HepG2 (cell line): ENCODE measurements at regions not wholly inside any gene's neighbourhood (a gene's known extent, or its start where the extent isn't known, plus 50 kb on each side); places are given as distances from the start of the nearest gene placed in this dataset.
A peak's percentile ranks its signal among the peaks of the same experiment; 100 is the strongest.

Experiments
- FOXA1 ChIP-seq, 2 experiments: fragments of 450-650 bp in 1 of 2; sonication (generic) in 1 of 2; formaldehyde crosslinking in 1 of 2; IDR thresholded peaks; 2 replicates each; pipeline versions ENCODE4 v1.4.0 to v1.6.1; 2016 to 2020; ENCODE audit warnings: missing genetic modification reagents in 1 of 2
- GFI1 ChIP-seq: sonication (generic); formaldehyde crosslinking; IDR thresholded peaks from 2 replicates; pipeline ENCODE4 v1.5.0; 2020; ENCODE audit warnings: missing genetic modification reagents, mild to moderate bottlenecking, borderline replicate concordance
- HDAC1 ChIP-seq: sonication (generic); formaldehyde crosslinking; IDR thresholded peaks from 2 replicates; pipeline ENCODE4 v1.5.1; 2020; ENCODE audit warnings: mild to moderate bottlenecking, missing genetic modification reagents
- MATR3 ChIP-seq: sonication (generic); formaldehyde crosslinking; IDR thresholded peaks from 2 replicates; pipeline ENCODE4 v1.4.0; 2020; ENCODE audit warnings: missing genetic modification reagents
- NCOA5 ChIP-seq: sonication (generic); formaldehyde crosslinking; IDR thresholded peaks from 2 replicates; pipeline ENCODE4 v1.4.0; 2020; ENCODE audit warnings: missing genetic modification reagents
- NFYB ChIP-seq: sonication (generic); formaldehyde crosslinking; IDR thresholded peaks from 2 replicates; pipeline ENCODE4 v1.4.0; 2020; ENCODE audit warnings: missing genetic modification reagents
- NR2C2 ChIP-seq: sonication (generic); formaldehyde crosslinking; IDR thresholded peaks from 2 replicates; pipeline ENCODE4 v1.4.0; 2020; ENCODE audit warnings: missing genetic modification reagents, mild to moderate bottlenecking, moderate library complexity, borderline replicate concordance
- RXRB ChIP-seq: IDR thresholded peaks from 2 replicates; pipeline ENCODE4 v1.6.1; 2016; ENCODE audit warnings: borderline replicate concordance, missing genetic modification reagents, missing compliant biosample characterization
- SAFB2 ChIP-seq: sonication (generic); formaldehyde crosslinking; IDR thresholded peaks from 2 replicates; pipeline ENCODE4 v1.5.1; 2020; ENCODE audit warnings: missing genetic modification reagents, low read depth, mild to moderate bottlenecking, borderline replicate concordance
- THAP11 ChIP-seq: IDR thresholded peaks from 2 replicates; pipeline ENCODE4 v1.6.1; 2016; ENCODE audit warnings: missing biosample characterization, missing genetic modification reagents
- ZKSCAN8 ChIP-seq: IDR thresholded peaks from 2 replicates; pipeline ENCODE4 v1.6.1; 2016; ENCODE audit warnings: borderline replicate concordance, missing genetic modification reagents, missing compliant biosample characterization
- ZNF337 ChIP-seq: sonication (generic); formaldehyde crosslinking; IDR thresholded peaks from 2 replicates; pipeline ENCODE4 v1.5.1; 2020; ENCODE audit warnings: missing genetic modification reagents, low read depth, mild to moderate bottlenecking, borderline replicate concordance
- ZNF350 ChIP-seq: sonication (generic); formaldehyde crosslinking; IDR thresholded peaks from 2 replicates; pipeline ENCODE4 v1.4.0; 2020; ENCODE audit warnings: mild to moderate bottlenecking, low read depth, missing genetic modification reagents, borderline replicate concordance
- ZNF556 ChIP-seq: sonication (generic); formaldehyde crosslinking; IDR thresholded peaks from 2 replicates; pipeline ENCODE4 v1.4.0; 2020; ENCODE audit warnings: mild to moderate bottlenecking, missing genetic modification reagents, borderline replicate concordance
- ZNF570 ChIP-seq: sonication (generic); formaldehyde crosslinking; IDR thresholded peaks from 2 replicates; pipeline ENCODE4 v1.4.0; 2020; ENCODE audit warnings: mild to moderate bottlenecking, missing genetic modification reagents, borderline replicate concordance
- ZNF761 ChIP-seq: sonication (generic); formaldehyde crosslinking; conservative IDR thresholded peaks from 2 replicates; pipeline ENCODE4 v1.4.0; 2020; ENCODE audit warnings: mild to moderate bottlenecking, missing genetic modification reagents
- TF ChIP-seq, protein P1 (sequence below): sonication (generic); formaldehyde crosslinking; IDR thresholded peaks from 2 replicates; pipeline ENCODE4 v1.5.1; 2020; ENCODE audit warnings: mild to moderate bottlenecking, missing genetic modification reagents, borderline replicate concordance
- TF ChIP-seq, protein P2 (sequence below): sonication (generic); formaldehyde crosslinking; IDR thresholded peaks from 2 replicates; pipeline ENCODE4 v1.8.1; 2023; ENCODE audit warnings: mild to moderate bottlenecking, missing genetic modification reagents
- TF ChIP-seq, protein P3 (sequence below): sonication (generic); formaldehyde crosslinking; IDR thresholded peaks from 2 replicates; pipeline ENCODE4 v1.4.0; 2020; ENCODE audit warnings: missing genetic modification reagents, mild to moderate bottlenecking, borderline replicate concordance
- TF ChIP-seq, protein P4 (sequence below): sonication (generic); formaldehyde crosslinking; IDR thresholded peaks from 2 replicates; pipeline ENCODE4; 2020; ENCODE audit warnings: missing genetic modification reagents, mild to moderate bottlenecking, borderline replicate concordance

DNA sequence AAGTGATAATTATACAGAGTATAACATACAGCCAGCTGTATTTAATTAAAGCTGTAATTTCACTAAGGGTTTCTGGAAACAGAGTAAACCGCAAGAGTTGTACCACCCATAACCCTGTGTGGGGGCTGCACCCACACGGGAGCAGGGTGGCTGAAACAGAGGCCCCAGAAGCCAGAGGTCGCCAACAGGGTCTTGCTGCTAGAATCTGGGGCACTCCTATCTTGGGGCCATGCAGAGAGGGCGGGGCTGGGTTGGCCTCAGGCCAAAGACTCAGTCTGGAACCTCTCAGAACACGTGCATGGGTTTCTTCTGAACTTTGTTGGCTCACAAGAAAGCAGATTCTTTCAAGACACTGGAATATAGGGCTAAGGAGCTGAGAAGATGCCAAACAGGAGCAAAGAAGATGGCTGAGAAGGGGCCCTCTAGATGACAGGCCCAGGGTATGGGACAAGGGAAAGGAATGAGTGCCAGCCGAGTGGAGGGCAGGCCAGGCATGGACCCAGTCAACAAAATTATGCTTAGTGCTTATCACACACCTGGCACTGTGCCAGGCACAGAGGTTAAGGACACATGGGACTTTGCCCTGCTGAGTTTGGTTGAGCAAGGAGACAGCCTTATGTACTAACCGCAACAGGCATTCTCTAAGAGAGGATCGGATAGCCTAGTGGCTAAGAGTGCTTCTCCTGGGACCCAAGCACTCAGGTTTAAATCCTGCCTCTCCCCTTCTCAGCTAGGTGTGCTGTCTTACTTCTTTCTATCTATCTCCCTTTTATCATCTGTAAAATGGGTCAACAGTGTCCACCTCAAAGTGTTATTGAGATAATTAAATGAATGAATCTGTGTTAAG lies 96.6 kb upstream of the FOXP4 start (continued):
- peak; percentile 61; the same call in 1 of the 2 replicates for TF ChIP-seq NR2C2 (CRISPR knock-in tag)
- no peak for TF ChIP-seq NCOA5 (CRISPR knock-in tag)
- TF ChIP-seq, protein P1, sequence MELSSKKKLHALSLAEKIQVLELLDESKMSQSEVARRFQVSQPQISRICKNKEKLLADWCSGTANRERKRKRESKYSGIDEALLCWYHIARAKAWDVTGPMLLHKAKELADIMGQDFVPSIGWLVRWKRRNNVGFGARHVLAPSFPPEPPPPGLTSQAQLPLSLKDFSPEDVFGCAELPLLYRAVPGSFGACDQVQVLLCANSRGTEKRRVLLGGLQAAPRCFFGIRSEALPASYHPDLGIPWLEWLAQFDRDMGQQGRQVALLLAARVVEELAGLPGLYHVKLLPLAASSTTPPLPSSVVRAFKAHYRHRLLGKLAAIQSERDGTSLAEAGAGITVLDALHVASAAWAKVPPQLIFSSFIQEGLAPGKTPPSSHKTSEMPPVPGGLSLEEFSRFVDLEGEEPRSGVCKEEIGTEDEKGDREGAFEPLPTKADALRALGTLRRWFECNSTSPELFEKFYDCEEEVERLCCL, result no peak
- TF ChIP-seq GFI1 (CRISPR knock-in tag), result no peak
- TF ChIP-seq, protein P2, sequence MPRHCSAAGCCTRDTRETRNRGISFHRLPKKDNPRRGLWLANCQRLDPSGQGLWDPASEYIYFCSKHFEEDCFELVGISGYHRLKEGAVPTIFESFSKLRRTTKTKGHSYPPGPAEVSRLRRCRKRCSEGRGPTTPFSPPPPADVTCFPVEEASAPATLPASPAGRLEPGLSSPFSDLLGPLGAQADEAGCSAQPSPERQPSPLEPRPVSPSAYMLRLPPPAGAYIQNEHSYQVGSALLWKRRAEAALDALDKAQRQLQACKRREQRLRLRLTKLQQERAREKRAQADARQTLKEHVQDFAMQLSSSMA (CRISPR knock-in tag), result no peak
- TF ChIP-seq RXRB (CRISPR knock-in tag), result peak; percentile 85
- TF ChIP-seq ZNF337 (CRISPR knock-in tag), result no peak
- TF ChIP-seq SAFB2 (CRISPR knock-in tag), result no peak
- TF ChIP-seq, protein P3, sequence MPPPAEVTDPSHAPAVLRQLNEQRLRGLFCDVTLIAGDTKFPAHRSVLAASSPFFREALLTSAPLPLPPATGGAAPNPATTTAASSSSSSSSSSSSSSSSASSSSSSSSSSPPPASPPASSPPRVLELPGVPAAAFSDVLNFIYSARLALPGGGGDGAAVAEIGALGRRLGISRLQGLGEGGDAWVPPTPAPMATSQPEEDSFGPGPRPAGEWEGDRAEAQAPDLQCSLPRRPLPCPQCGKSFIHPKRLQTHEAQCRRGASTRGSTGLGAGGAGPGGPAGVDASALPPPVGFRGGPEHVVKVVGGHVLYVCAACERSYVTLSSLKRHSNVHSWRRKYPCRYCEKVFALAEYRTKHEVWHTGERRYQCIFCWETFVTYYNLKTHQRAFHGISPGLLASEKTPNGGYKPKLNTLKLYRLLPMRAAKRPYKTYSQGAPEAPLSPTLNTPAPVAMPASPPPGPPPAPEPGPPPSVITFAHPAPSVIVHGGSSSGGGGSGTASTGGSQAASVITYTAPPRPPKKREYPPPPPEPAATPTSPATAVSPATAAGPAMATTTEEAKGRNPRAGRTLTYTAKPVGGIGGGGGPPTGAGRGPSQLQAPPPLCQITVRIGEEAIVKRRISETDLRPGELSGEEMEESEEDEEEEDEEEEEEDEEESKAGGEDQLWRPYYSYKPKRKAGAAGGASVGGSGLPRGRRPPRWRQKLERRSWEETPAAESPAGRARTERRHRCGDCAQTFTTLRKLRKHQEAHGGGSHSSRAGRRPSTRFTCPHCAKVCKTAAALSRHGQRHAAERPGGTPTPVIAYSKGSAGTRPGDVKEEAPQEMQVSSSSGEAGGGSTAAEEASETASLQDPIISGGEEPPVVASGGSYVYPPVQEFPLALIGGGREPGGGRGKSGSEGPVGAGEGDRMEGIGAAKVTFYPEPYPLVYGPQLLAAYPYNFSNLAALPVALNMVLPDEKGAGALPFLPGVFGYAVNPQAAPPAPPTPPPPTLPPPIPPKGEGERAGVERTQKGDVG (CRISPR knock-in tag), result no peak
- no peak for TF ChIP-seq MATR3
- no peak for TF ChIP-seq ZNF570
- TF ChIP-seq FOXA1 (IDR thresholded peaks at IDR 0.05), result no peak
- peak; percentile 55; the same call in 1 of the 2 replicates for TF ChIP-seq FOXA1 (CRISPR knock-in tag; IDR thresholded peaks at IDR 0.05)
- TF ChIP-seq ZNF761 (CRISPR knock-in tag), result no peak
- peak; percentile 76; the same call in 1 of the 2 replicates for TF ChIP-seq ZNF350 (CRISPR knock-in tag)
- no peak for TF ChIP-seq ZNF556 (CRISPR knock-in tag)
- TF ChIP-seq NFYB (CRISPR knock-in tag), result no peak
- no peak; the same call in 1 of the 2 replicates for TF ChIP-seq HDAC1
- TF ChIP-seq, protein P4, sequence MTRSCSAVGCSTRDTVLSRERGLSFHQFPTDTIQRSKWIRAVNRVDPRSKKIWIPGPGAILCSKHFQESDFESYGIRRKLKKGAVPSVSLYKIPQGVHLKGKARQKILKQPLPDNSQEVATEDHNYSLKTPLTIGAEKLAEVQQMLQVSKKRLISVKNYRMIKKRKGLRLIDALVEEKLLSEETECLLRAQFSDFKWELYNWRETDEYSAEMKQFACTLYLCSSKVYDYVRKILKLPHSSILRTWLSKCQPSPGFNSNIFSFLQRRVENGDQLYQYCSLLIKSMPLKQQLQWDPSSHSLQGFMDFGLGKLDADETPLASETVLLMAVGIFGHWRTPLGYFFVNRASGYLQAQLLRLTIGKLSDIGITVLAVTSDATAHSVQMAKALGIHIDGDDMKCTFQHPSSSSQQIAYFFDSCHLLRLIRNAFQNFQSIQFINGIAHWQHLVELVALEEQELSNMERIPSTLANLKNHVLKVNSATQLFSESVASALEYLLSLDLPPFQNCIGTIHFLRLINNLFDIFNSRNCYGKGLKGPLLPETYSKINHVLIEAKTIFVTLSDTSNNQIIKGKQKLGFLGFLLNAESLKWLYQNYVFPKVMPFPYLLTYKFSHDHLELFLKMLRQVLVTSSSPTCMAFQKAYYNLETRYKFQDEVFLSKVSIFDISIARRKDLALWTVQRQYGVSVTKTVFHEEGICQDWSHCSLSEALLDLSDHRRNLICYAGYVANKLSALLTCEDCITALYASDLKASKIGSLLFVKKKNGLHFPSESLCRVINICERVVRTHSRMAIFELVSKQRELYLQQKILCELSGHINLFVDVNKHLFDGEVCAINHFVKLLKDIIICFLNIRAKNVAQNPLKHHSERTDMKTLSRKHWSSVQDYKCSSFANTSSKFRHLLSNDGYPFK (CRISPR knock-in tag), result 0 out of 2 replicates have a peak, but pooled peaks have one; percentile 28
- TF ChIP-seq ZKSCAN8 (CRISPR knock-in tag), result no peak
- TF ChIP-seq THAP11 (CRISPR knock-in tag), result peak; percentile 56; the same call in 1 of the 2 replicates
